ENCODE measurements at regions not wholly inside any gene's neighbourhood (a gene's known extent, or its start where the extent isn't known, plus 50 kb on each side); places are given as distances from the start of the nearest gene placed in this dataset.

DNA sequence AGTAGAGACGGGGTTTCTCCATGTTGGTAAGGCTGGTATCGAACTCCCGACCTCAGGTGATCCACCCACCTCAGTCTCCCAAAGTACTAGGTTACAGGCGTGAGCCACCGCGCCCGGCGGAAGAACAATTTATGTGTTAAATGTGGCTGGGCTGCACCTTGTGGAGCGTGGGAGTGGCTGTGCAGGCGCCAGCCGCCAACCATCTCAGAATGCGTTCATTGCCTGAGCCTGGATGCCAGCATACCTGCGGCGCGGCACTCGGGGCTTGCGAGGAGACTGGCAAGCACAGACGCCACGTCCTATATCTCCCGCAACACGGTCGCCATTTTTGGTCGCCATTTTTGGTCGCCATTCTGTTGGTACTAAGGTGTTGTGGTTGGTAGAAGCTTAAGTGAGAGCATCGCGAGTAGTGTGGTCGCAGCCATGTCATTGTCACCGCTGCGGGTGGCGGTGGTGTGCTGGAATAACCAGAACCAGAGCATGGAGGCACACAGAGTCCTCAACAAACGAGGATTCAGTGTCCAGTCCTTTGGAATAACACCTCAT, 193.6 kb upstream of the HTR2C start:
- no peak for TF ChIP-seq CTCF (conservative IDR thresholded peaks at IDR 0.05 in 1 of 2, IDR thresholded peaks at IDR 0.05 in 1 of 2; ENCODE audit: extremely low read depth in 1 of 2, insufficient read depth in 1 of 2, low read depth in 1 of 2, low read length in 2 of 2)
- no peak for TF ChIP-seq EZH2 (IDR thresholded peaks at IDR 0.05; ENCODE audit: borderline replicate concordance, low read length)

Measured in mammary epithelial cell (primary cell).